ENCODE measurements at regions not wholly inside any gene's neighbourhood (a gene's known extent, or its start where the extent isn't known, plus 50 kb on each side); places are given as distances from the start of the nearest gene placed in this dataset.

DNA sequence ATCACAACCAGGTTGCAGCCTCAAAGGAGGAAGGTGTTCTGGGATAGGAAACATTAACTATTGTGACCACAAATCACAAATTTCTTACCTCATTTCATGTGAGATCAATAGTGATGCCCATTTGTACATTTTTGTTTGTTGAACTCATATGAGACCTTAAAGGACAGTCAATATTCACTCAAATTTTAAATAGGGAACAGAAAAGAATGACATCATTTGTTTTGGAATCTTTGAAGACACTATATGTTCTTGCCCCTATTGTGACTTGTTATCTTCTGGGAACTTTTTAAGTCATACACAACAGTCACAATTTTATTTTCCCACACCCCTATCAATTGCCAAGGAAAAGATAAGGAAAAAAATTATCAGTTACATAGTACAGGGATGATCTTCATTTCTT lies 346.5 kb downstream of the ARAP2 start:
- H3K27ac ChIP-seq (ENCODE audit: low read depth, low read length, poor library complexity, severe bottlenecking) = no peak overlapping the region
- no peak for DNase-seq (ENCODE audit: low spot score)
- H3K4me3 ChIP-seq (ENCODE audit: low read depth, low read length, poor library complexity, severe bottlenecking) = no peak overlapping the region
- no peaks in the 10 kb centered on the region for H3K36me3 ChIP-seq (ENCODE audit: insufficient read depth, low read length, poor library complexity, severe bottlenecking)
- CTCF ChIA-PET = no interaction called here
- intact Hi-C loops (cut with micrococcal nuclease; ENCODE audit: unreplicated experiment) = no loop called here
- no peaks in the 10 kb centered on the region for H3K27me3 ChIP-seq (replicated peaks; ENCODE audit: insufficient read depth, low read depth, low read length, poor library complexity)
- no TSS peak for BruUV-seq (replicated peaks)
- H3K9me3 ChIP-seq (ENCODE audit: low read depth, low read length, poor library complexity, severe bottlenecking) = no peaks in the 10 kb centered on the region
- TF ChIP-seq, protein P1, sequence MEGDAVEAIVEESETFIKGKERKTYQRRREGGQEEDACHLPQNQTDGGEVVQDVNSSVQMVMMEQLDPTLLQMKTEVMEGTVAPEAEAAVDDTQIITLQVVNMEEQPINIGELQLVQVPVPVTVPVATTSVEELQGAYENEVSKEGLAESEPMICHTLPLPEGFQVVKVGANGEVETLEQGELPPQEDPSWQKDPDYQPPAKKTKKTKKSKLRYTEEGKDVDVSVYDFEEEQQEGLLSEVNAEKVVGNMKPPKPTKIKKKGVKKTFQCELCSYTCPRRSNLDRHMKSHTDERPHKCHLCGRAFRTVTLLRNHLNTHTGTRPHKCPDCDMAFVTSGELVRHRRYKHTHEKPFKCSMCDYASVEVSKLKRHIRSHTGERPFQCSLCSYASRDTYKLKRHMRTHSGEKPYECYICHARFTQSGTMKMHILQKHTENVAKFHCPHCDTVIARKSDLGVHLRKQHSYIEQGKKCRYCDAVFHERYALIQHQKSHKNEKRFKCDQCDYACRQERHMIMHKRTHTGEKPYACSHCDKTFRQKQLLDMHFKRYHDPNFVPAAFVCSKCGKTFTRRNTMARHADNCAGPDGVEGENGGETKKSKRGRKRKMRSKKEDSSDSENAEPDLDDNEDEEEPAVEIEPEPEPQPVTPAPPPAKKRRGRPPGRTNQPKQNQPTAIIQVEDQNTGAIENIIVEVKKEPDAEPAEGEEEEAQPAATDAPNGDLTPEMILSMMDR (conservative IDR thresholded peaks at IDR 0.05; ENCODE audit: low read depth, low read length) = no peak
- TF ChIP-seq EZH2 (IDR thresholded peaks at IDR 0.05; ENCODE audit: borderline replicate concordance, low read depth, low read length, poor library complexity, severe bottlenecking) = no peak
- H3K4me1 ChIP-seq (ENCODE audit: insufficient read depth, low read length, poor library complexity, severe bottlenecking) = no peaks in the 10 kb centered on the region
- POLR2A ChIA-PET (ENCODE audit: low non-redundant PET) = no interaction called here

DNA sequence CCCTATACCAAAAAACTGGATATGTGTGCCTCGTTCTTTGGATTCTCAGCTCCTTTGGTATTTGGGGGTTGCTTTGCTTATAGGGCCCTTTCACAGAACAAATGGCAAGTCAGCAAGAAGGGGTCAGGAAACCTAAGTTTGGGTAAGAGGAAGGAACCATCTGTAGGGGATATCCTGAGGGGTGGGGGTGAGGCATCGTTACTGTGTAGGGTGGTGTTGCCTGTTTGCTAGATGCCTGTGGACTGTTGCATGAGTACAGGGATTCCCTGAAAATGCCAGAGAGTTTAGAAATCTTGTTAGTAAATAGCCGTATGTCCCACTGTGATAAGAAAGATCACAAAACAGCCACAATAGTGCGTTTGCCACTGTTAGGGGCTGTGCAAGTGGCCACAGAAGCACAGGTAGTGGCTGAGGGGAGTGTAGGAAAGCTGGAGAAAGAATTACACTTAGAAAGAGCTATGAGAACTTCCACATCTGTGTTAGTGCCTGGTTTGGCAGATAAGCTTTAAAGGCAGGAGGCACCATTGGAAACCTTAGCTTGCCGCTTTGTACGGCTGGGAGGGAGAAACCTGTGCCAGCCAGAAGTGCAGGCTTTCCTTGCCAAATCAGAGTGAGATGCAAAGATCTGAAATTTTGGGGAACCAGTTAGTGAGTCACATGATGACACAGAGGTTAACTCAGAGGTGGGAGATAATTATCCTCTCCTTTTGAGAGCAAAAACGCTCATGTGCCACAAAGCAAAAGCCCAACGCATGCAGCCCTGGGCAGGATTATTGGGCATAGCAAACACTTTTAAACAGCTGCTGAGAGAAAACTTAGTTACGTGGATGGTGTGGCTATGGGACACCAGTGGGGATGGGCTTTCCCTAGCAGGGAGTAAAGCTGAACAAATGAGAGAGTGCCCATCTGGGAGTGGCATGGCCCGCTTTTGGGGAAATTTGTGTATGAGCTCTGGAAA lies 343.7 kb downstream of the ARAP2 start:
- Histone ChIP-seq H3K27me3 (replicated peaks; ENCODE audit: insufficient read depth, low read depth, low read length, poor library complexity) (no peaks in the 10 kb centered on the region), H3K9me3 (ENCODE audit: low read depth, low read length, poor library complexity, severe bottlenecking) (no peaks in the 10 kb centered on the region), H3K27ac (ENCODE audit: low read depth, low read length, poor library complexity, severe bottlenecking) (no peak overlapping the region), H3K36me3 (ENCODE audit: insufficient read depth, low read length, poor library complexity, severe bottlenecking) (no peaks in the 10 kb centered on the region), H3K4me3 (ENCODE audit: low read depth, low read length, poor library complexity, severe bottlenecking) (no peak overlapping the region), H3K4me1 (ENCODE audit: insufficient read depth, low read length, poor library complexity, severe bottlenecking) (no peaks in the 10 kb centered on the region)
- TF ChIP-seq EZH2 (IDR thresholded peaks at IDR 0.05; ENCODE audit: borderline replicate concordance, low read depth, low read length, poor library complexity, severe bottlenecking) = no peak
- TF ChIP-seq, protein P1 (conservative IDR thresholded peaks at IDR 0.05; ENCODE audit: low read depth, low read length) = no peak
- BruUV-seq (replicated peaks) = no TSS peak
- intact Hi-C loops (cut with micrococcal nuclease; ENCODE audit: unreplicated experiment) = no loop called here
- CTCF ChIA-PET = no interaction called here
- POLR2A ChIA-PET (ENCODE audit: low non-redundant PET) = no interaction called here
- DNase-seq (ENCODE audit: low spot score) = no peak

DNA sequence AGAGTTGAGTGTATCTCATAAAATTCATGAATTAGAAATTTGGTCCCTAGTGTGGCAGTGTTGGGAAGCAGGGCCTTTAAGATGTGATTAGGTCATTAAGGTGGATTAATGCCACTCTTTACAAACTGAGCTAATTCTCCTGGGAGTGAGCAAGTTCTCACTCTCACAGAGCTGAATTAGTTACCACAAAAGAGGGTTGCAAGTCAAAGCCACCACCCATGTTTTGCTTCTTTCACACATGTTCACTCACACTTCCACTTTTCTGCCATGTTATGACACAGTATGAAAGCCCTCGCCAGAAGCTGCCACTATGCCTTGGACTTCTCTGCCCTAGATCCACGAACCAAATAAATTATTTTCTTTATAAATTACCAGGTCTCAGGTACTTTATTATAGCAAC lies 332.1 kb downstream of the ARAP2 start:
- Histone ChIP-seq H3K36me3 (ENCODE audit: insufficient read depth, low read length, poor library complexity, severe bottlenecking) (no peaks in the 10 kb centered on the region), H3K9me3 (ENCODE audit: low read depth, low read length, poor library complexity, severe bottlenecking) (no peaks in the 10 kb centered on the region), H3K27ac (ENCODE audit: low read depth, low read length, poor library complexity, severe bottlenecking) (no peak overlapping the region), H3K4me1 (ENCODE audit: insufficient read depth, low read length, poor library complexity, severe bottlenecking) (no peaks in the 10 kb centered on the region), H3K27me3 (replicated peaks; ENCODE audit: insufficient read depth, low read depth, low read length, poor library complexity) (no peaks in the 10 kb centered on the region), H3K4me3 (ENCODE audit: low read depth, low read length, poor library complexity, severe bottlenecking) (no peak overlapping the region)
- ChIA-PET CTCF (no interaction called here), POLR2A (ENCODE audit: low non-redundant PET) (no interaction called here)
- BruUV-seq (replicated peaks) = no TSS peak
- TF ChIP-seq, protein P1 (conservative IDR thresholded peaks at IDR 0.05; ENCODE audit: low read depth, low read length) = no peak
- TF ChIP-seq EZH2 (IDR thresholded peaks at IDR 0.05; ENCODE audit: borderline replicate concordance, low read depth, low read length, poor library complexity, severe bottlenecking) = no peak
- no peak for DNase-seq (ENCODE audit: low spot score)
- intact Hi-C loops (cut with micrococcal nuclease; ENCODE audit: unreplicated experiment) = loop anchor here (5.0 kb wide), 1 partner anchor 185 kb away; no protein-coding TSS in a partner anchor
